Activated CD4-positive, alpha-beta memory T cell treated with anti-CD3 and anti-CD28 coated beads for 36 hours (primary cell): ENCODE measurements at regions not wholly inside any gene's neighbourhood (a gene's known extent, or its start where the extent isn't known, plus 50 kb on each side); places are given as distances from the start of the nearest gene placed in this dataset.
A peak's percentile ranks its signal among the peaks of the same experiment; 100 is the strongest.

Source experiments
- CTCF ChIA-PET: fragments of 350-600 bp; sonication (Branson Sonifier 250); formaldehyde crosslinking; loops from one replicate; lab custom pipeline; 2021; ENCODE audit warnings: antibody characterized with exemption, inconsistent platforms; lab: Charles Lee
- POLR2A ChIA-PET: fragments of 350-600 bp; sonication (Branson Sonifier 250); formaldehyde crosslinking; loops from one replicate; lab custom pipeline; 2021; ENCODE audit warnings: antibody characterized with exemption; lab: Charles Lee
- DNase-seq: peaks from one replicate; pipeline ENCODE4 v3.0.0-alpha.2; 2020
- H3K27ac Mint-ChIP-seq: one replicate; pipeline ENCODE4 v1.8.0; 2021; ENCODE audit warnings: mixed read lengths
- H3K27me3 Mint-ChIP-seq: one replicate; pipeline ENCODE4 v1.8.0; 2021; ENCODE audit warnings: mixed read lengths
- H3K36me3 Mint-ChIP-seq: one replicate; pipeline ENCODE4 v1.8.0; 2021; ENCODE audit warnings: mixed read lengths
- H3K4me1 Mint-ChIP-seq: one replicate; pipeline ENCODE4 v1.8.0; 2021; ENCODE audit warnings: low read depth, mixed read lengths
- H3K4me3 Mint-ChIP-seq: one replicate; pipeline ENCODE4 v1.8.0; 2021; ENCODE audit warnings: mild to moderate bottlenecking, mixed read lengths
- H3K9me3 Mint-ChIP-seq: one replicate; pipeline ENCODE4 v1.8.0; 2021; ENCODE audit warnings: mixed read lengths
- intact Hi-C: fragments of 100-400 bp; cut with micrococcal nuclease; formaldehyde crosslinking; loops from one replicate; pipeline ENCODE4 v1.15.1; 2023

DNA sequence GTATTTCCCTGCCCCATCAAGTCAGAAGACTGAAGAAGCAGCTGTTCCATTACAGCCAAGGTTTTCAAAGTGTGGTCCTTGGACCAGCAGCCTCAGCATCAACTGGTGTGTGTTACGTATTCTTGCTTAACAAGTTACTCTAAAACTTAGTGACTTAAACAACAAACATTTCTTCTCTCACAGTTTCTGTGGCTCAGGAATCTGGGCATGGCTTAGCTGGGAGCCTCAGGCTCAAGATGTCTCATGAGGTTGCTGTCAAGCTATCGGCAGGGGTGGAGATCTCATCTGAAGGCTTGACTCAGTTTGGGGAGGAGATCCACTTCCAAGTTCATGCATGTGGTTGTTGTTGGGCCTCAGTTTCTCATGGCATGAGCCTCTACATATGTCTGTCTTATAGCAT is 174.5 kb downstream of the KTN1 start:
- H3K27ac Mint-ChIP-seq, result no peak overlapping the region
- H3K4me1 Mint-ChIP-seq, result no peaks in the 10 kb centered on the region
- intact Hi-C loops, result no loop called here
- no peaks in the 10 kb centered on the region for H3K36me3 Mint-ChIP-seq
- H3K4me3 Mint-ChIP-seq, result no peak overlapping the region
- DNase-seq, result no peak
- CTCF ChIA-PET, result no interaction called here
- no peaks in the 10 kb centered on the region for H3K9me3 Mint-ChIP-seq
- H3K27me3 Mint-ChIP-seq, result no peaks in the 10 kb centered on the region
- POLR2A ChIA-PET, result no interaction called here

DNA sequence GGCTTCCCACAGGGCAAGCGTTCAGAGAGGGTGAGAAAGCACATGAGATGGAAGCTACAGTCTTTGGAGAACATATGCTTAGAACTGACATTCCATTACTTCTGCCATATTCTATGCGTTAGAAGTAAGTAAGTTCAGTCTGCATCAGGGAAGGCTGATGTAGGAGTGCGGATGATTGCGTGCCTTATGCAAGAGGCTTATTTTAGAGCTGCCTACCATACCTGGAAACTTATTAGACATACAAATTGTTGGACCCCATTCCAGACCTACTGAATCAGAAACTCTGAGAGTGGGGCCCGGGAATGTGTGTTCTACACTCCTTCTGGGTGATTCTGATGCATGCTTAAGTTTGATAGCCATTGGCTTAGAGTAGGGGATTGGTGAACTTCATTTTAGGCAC is 174.9 kb downstream of the KTN1 start:
- no peak for DNase-seq
- Mint-ChIP-seq H3K27me3 (no peaks in the 10 kb centered on the region), H3K4me1 (no peaks in the 10 kb centered on the region), H3K9me3 (no peaks in the 10 kb centered on the region), H3K27ac (no peak overlapping the region), H3K4me3 (no peak overlapping the region), H3K36me3 (no peaks in the 10 kb centered on the region)
- intact Hi-C loops, result no loop called here
- POLR2A ChIA-PET, result no interaction called here
- CTCF ChIA-PET, result no interaction called here

DNA sequence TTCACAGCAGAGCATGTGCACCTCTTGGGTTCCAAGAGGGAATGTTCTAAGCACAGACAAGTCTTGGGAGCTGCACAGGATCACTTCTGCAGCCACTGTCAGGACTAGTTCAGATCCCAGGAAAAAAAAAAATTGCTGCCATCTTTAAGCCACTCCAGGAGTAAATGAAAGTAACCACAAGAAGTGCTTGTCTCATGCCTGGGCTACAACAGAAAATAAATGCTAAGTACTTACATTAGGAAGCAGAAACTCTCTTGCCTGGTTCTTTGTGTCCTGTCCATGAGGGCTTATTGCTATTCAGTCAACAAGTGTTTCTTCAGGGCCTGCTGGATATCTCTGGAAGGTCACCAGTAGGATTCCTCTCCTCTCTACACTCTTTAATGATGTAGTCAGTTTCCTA is 176.1 kb downstream of the KTN1 start:
- Mint-ChIP-seq H3K36me3 (no peaks in the 10 kb centered on the region), H3K4me3 (no peak overlapping the region), H3K27ac (no peak overlapping the region), H3K4me1 (no peaks in the 10 kb centered on the region), H3K9me3 (no peaks in the 10 kb centered on the region), H3K27me3 (peaks cover 1% of the 10 kb centered on the region)
- POLR2A ChIA-PET, result no interaction called here
- DNase-seq, result no peak
- intact Hi-C loops, result no loop called here
- CTCF ChIA-PET, result no interaction called here

DNA sequence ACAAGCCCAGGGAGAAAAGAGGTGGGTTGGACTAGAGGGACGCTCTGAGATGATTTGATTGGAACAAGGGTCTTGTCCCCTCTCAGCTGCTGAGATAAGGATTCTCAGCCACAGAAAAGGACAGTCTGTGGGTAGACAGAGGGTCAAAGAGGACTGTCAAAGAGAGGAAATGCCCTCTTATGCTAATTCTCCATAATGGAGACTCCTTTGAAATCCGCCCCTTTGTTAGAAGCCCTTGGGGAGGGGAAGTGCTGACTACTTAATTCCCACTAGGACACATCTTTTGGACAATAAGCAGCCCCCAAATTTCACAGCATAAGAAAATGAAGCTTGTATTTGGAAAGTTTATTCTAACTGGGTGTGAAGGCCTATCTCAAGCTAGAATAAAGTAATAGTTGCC is 176.6 kb downstream of the KTN1 start:
- ChIA-PET POLR2A (no interaction called here), CTCF (no interaction called here)
- Mint-ChIP-seq H3K4me3 (no peak overlapping the region), H3K36me3 (no peaks in the 10 kb centered on the region), H3K27ac (no peak overlapping the region), H3K4me1 (peaks cover under 1% of the 10 kb centered on the region), H3K9me3 (no peaks in the 10 kb centered on the region), H3K27me3 (peaks cover 1% of the 10 kb centered on the region)
- no peak for DNase-seq
- intact Hi-C loops, result no loop called here

DNA sequence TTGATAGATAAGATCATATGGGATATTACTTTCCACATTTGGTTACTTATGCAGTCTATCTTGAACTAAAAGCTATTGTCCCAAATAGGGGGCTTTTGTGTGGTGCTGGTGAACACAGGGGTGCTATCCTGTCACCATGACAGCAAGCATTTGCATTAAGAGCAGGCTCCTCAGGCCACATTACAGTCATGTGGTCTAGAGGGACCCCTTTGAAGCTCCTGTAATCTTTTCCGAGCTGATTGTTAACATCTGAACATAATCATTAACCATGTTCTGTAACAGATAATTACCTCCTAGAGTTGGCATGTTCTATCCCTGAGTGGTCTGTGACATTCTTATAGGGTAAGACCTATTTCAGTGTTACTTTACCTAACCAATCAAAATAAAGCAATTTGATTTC is 178.8 kb downstream of the KTN1 start:
- no peak for DNase-seq
- intact Hi-C loops, result no loop called here
- Mint-ChIP-seq H3K27me3 (peaks cover 1% of the 10 kb centered on the region), H3K4me1 (peaks cover 17% of the 10 kb centered on the region), H3K27ac (no peak overlapping the region), H3K4me3 (no peak overlapping the region), H3K36me3 (no peaks in the 10 kb centered on the region), H3K9me3 (no peaks in the 10 kb centered on the region)
- ChIA-PET POLR2A (no interaction called here), CTCF (interaction anchor here (0.6 to 0.8 kb wide), 2 partner anchors 27 to 195 kb away, joined by 3 read pairs; no protein-coding TSS in a partner anchor)

DNA sequence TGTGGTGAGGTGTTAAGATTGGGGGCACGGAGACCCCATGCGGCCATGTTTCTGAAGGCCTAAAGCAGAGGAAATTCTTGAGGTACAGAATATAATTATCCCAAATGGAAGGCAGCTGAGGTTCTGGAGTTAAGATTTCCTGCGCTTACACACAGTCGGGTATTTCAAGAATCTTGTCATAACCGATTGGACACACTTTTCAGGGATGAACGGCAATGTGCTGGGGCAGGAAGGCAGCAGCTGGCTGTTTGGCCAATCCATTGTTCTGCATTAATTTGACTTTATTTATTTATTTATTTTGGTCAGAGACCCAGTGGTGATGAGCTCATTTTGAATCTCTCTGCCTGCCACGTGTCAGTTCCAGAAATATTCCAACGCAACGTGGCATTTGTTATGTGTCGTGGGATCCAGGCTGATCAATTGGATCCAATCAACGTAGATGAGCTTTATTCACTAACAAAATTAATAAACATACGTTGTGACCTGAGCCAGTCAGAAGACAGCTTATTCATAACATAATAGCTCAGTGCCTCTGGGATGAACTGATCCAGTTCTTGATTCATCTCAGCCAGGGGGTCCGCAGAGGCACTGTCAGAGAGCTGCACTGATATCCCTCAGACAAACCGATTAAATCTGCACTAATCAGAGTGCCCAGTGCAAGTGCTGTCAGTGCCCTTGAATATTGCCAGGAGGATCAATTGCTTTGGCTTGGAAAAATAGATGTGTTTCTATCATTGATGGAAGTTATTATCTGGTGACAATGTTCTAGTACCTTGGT is 181.0 kb downstream of the KTN1 start:
- Mint-ChIP-seq H3K9me3 (peaks cover 3% of the 10 kb centered on the region), H3K27ac (no peak overlapping the region), H3K4me3 (no peak overlapping the region), H3K27me3 (peaks cover 1% of the 10 kb centered on the region), H3K4me1 (peaks cover 17% of the 10 kb centered on the region), H3K36me3 (no peaks in the 10 kb centered on the region)
- intact Hi-C loops, result no loop called here
- ChIA-PET POLR2A (no interaction called here), CTCF (interaction anchor here (1.1 to 1.3 kb wide), 2 partner anchors 28 to 61 kb away, joined by 3 to 5 read pairs; no protein-coding TSS in a partner anchor)
- no peak for DNase-seq

DNA sequence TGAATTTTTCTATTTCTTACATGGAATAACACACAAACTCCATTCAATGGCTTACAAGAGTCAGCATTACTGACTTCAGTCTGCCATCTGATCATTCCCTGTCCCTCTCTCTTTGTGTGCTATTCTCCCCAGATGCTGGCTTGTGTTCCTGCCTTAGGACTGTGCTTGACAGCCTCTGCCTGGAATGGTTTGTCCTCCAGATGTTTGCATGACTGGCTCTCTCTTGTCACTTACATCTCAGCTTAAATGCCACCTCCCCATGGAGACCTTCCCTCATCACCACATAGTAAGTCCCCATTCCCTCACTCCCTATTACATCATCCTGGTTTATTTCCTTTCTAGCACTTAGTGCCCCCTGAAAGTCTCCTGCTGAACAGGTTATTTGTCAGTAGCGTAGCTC is 181.6 kb downstream of the KTN1 start:
- CTCF ChIA-PET, result interaction anchor here (1.1 kb wide), 1 partner anchor 61 kb away, joined by 3 read pairs; no protein-coding TSS in a partner anchor

DNA sequence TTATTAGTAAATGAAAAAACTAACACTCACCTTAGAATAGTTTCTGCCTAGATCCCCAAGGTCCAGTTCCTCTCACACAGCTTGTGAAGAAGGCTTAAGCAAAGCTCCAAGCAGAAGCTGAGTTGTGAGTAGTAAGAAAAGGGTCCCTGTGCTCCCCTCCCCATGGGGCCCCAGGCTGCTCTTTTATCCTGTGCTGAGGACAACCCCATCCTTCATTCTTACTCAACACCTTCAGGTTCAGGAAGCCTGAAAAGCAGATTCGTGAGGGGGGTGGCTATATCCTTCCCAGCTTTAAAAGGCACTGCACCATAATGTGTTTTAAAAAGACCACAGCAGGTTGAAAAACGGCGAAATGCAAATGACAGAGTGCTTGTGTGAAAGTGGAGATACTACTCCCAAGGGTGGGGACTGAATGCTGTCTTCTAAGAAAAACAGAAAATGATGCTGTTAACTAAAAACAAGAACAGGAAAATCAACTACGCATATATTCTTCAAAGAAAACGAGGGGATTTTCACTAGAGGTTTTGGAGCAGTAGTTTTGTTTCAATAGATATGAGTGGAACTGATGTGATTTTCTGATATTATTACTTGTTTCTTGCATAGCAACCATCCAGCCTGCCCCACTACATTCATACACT is 182.7 kb downstream of the KTN1 start:
- Mint-ChIP-seq H3K36me3 (no peaks in the 10 kb centered on the region), H3K9me3 (peaks cover 3% of the 10 kb centered on the region), H3K27ac (peak overlapping the region; percentile 55), H3K4me1 (peaks cover 17% of the 10 kb centered on the region), H3K27me3 (peaks cover 1% of the 10 kb centered on the region), H3K4me3 (no peak overlapping the region)
- CTCF ChIA-PET, result interaction anchor here (0.6 kb wide), 1 partner anchor 655 kb away, joined by 3 read pairs; no protein-coding TSS in a partner anchor
- peak; percentile 25 for DNase-seq
- POLR2A ChIA-PET, result no interaction called here
- intact Hi-C loops, result loop anchor here (2.0 kb wide), 1 partner anchor 44 kb away; no protein-coding TSS in a partner anchor

More for the DNA sequence above, 181.6 kb downstream of the KTN1 start:
- no peaks in the 10 kb centered on the region for H3K36me3 Mint-ChIP-seq
- H3K9me3 Mint-ChIP-seq, result peaks cover 3% of the 10 kb centered on the region
- H3K27ac Mint-ChIP-seq, result no peak overlapping the region
- H3K4me3 Mint-ChIP-seq, result no peak overlapping the region
- POLR2A ChIA-PET, result no interaction called here
- intact Hi-C loops, result loop anchor here (2.0 kb wide), 1 partner anchor 45 kb away; no protein-coding TSS in a partner anchor
- DNase-seq, result no peak
- peaks cover 17% of the 10 kb centered on the region for H3K4me1 Mint-ChIP-seq
- H3K27me3 Mint-ChIP-seq, result peaks cover 1% of the 10 kb centered on the region

DNA sequence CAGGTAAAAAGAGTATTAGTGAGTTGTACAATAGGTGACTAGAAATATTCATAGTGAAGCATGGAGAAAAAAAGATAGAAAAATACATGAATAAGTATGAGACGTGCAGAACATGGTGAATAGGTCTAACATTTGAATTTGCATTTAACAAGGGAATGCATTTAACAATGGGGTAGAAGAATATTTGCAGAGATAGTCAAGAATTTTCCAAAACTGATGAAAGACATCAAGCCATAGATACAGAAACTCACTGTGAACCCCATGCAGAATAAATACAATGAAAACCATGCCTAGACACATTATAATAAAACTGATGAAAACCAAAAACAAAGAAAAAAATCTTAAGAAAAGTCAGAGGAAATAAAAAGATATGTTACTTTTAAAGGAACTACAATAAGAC is 184.8 kb downstream of the KTN1 start:
- ChIA-PET CTCF (no interaction called here), POLR2A (no interaction called here)
- peaks cover 17% of the 10 kb centered on the region for H3K4me1 Mint-ChIP-seq
- peaks cover 9% of the 10 kb centered on the region for H3K9me3 Mint-ChIP-seq
- intact Hi-C loops, result no loop called here
- H3K27me3 Mint-ChIP-seq, result peaks cover 9% of the 10 kb centered on the region
- no peak for DNase-seq
- H3K4me3 Mint-ChIP-seq, result no peak overlapping the region
- H3K27ac Mint-ChIP-seq, result no peak overlapping the region
- H3K36me3 Mint-ChIP-seq, result no peaks in the 10 kb centered on the region

DNA sequence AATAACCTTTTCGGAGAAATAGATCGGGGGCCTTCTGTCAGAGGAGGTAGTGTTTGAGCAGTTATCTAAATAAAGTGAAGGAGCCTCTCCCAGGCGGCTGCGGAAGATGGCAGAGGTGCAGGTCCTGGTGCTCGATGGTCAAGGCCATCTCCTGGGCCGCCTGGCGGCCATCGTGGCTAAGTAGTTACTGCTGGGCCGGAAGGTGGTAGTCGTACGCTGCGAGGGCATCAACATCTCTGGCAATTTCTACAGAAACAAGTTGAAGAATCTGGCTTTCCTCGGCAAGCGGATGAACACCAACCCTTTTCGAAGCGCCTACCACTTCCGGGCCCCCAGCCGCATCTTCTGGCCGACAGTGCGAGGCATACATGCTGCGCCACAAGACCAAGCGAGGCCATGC is 186.1 kb downstream of the KTN1 start:
- H3K27me3 Mint-ChIP-seq, result peaks cover 8% of the 10 kb centered on the region
- H3K4me1 Mint-ChIP-seq, result peaks cover 17% of the 10 kb centered on the region
- H3K9me3 Mint-ChIP-seq, result peaks cover 9% of the 10 kb centered on the region
- CTCF ChIA-PET, result no interaction called here
- no peaks in the 10 kb centered on the region for H3K36me3 Mint-ChIP-seq
- POLR2A ChIA-PET, result no interaction called here
- no peak for DNase-seq
- no peak overlapping the region for H3K27ac Mint-ChIP-seq
- intact Hi-C loops, result no loop called here
- H3K4me3 Mint-ChIP-seq, result no peak overlapping the region

DNA sequence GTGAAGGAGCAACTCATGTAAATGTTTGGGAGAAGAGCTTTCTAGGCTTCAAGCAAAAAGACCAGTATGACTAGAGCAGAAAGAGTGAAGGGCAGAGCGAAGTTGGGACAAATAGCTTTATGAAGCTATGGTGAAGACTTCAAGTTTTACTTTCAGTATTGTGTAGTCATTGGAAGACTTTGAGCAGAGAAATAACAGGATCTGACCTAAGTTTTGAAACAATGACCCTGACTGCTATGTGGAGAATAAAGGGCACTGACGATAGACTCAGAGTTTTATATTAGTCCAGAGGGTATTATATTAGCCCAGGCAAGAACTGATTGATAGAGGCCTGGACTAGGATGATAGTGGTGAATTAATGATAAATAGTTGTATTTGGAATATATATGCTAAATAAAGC is 187.3 kb downstream of the KTN1 start:
- peaks cover 9% of the 10 kb centered on the region for H3K9me3 Mint-ChIP-seq
- ChIA-PET CTCF (no interaction called here), POLR2A (no interaction called here)
- H3K4me1 Mint-ChIP-seq, result peaks cover 9% of the 10 kb centered on the region
- H3K4me3 Mint-ChIP-seq, result no peak overlapping the region
- H3K27me3 Mint-ChIP-seq, result peaks cover 8% of the 10 kb centered on the region
- H3K36me3 Mint-ChIP-seq, result no peaks in the 10 kb centered on the region
- DNase-seq, result no peak
- no peak overlapping the region for H3K27ac Mint-ChIP-seq
- intact Hi-C loops, result no loop called here

DNA sequence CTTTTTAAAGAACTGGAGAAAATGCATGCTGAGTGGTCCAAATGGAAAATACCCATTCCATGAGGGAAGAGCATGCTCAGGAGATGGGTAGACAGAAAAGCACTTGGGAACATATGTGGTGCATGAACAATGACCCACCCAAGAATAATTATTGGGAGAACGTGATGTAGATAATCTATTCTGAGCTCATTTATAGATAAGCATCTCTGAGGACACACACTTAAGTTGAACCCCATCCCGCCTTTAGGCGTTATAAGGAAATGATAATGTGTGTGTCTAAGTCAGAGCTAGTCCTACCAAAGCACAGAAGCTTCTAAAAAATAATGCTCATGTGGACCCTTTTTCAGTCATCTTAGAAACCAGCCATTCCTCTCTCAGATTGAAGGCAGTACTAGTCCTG is 189.9 kb downstream of the KTN1 start:
- Mint-ChIP-seq H3K4me1 (no peaks in the 10 kb centered on the region), H3K4me3 (no peak overlapping the region), H3K27me3 (peaks cover 8% of the 10 kb centered on the region), H3K36me3 (no peaks in the 10 kb centered on the region), H3K27ac (no peak overlapping the region), H3K9me3 (peaks cover 6% of the 10 kb centered on the region)
- no peak for DNase-seq
- POLR2A ChIA-PET, result no interaction called here
- intact Hi-C loops, result no loop called here
- CTCF ChIA-PET, result interaction anchor here (0.8 to 1.5 kb wide), 3 partner anchors 38 to 705 kb away, joined by 3 to 4 read pairs (median 3); no protein-coding TSS in a partner anchor
